ENCODE measurements at regions not wholly inside any gene's neighbourhood (a gene's known extent, or its start where the extent isn't known, plus 50 kb on each side); places are given as distances from the start of the nearest gene placed in this dataset.

GRCh38 chr2:204024906-204025475 lies 88.4 kb downstream of the ICOS start (continued):
- TF ChIP-seq ZNF462 (CRISPR knock-in tag; IDR thresholded peaks at IDR 0.05) (no peak), EZH2phosphoT487 (IDR thresholded peaks at IDR 0.05; ENCODE audit: unreplicated experiment) (no peak), POLR2AphosphoS5 (IDR thresholded peaks at IDR 0.05; ENCODE audit: low read depth) (no peak), ZNF114 (CRISPR knock-in tag; IDR thresholded peaks at IDR 0.05) (no peak)

- H3K4me1 ChIP-seq (ENCODE audit: insufficient read depth) = no peaks in the 10 kb centered on the region
Observed at GRCh38 chr2:204026294-204026693, 89.7 kb downstream of the ICOS start.

More at GRCh38 chr2:204026294-204026693, 89.7 kb downstream of the ICOS start:
- H3K27me3 Mint-ChIP-seq (ENCODE audit: insufficient read depth, low read depth, poor library complexity) = no peaks in the 10 kb centered on the region
- H3K9me3 Mint-ChIP-seq = no peaks in the 10 kb centered on the region
- Histone ChIP-seq H3K27ac (ENCODE audit: low read depth) (no peak overlapping the region), H3K36me3 (ENCODE audit: insufficient read depth) (no peaks in the 10 kb centered on the region), H3K9me2 (ENCODE audit: insufficient read depth) (peaks cover 16% of the 10 kb centered on the region), H3F3A (replicated peaks; ENCODE audit: low read depth) (no peaks in the 10 kb centered on the region), H3K79me2 (replicated peaks; ENCODE audit: insufficient read depth) (no peaks in the 10 kb centered on the region), H4K20me1 (replicated peaks; ENCODE audit: insufficient read depth) (no peaks in the 10 kb centered on the region), H2AFZ (no peak overlapping the region; the same call in 1 of the 2 replicates), H3K27me3 (ENCODE audit: insufficient read depth) (no peaks in the 10 kb centered on the region), H3K4me2 (no peak overlapping the region), H3K4me3 (no peak overlapping the region)
- TF ChIP-seq ETS1 (IDR thresholded peaks at IDR 0.05) = no peak
- no peak for TF ChIP-seq REST (IDR thresholded peaks at IDR 0.05; ENCODE audit: unreplicated experiment)
- peak; percentile 79 to 80 for TF ChIP-seq CTCF (conservative IDR thresholded peaks at IDR 0.05; ENCODE audit: low read depth in 2 of 2)
- DNase-seq (ENCODE audit: low spot score) = peak; percentile 35
- no peak overlapping the region for H3K27ac Mint-ChIP-seq
- ATAC-seq = peak; percentile 32; the same call in 1 of the 3 replicates
- no peaks in the 10 kb centered on the region for H3K4me1 Mint-ChIP-seq
- no peak overlapping the region for H3K4me3 Mint-ChIP-seq
- no peaks in the 10 kb centered on the region for H3K36me3 Mint-ChIP-seq (ENCODE audit: low read depth)

Data from GM23338 (cell line).